ENCODE measurements at regions not wholly inside any gene's neighbourhood (a gene's known extent, or its start where the extent isn't known, plus 50 kb on each side); places are given as distances from the start of the nearest gene placed in this dataset.

DNA sequence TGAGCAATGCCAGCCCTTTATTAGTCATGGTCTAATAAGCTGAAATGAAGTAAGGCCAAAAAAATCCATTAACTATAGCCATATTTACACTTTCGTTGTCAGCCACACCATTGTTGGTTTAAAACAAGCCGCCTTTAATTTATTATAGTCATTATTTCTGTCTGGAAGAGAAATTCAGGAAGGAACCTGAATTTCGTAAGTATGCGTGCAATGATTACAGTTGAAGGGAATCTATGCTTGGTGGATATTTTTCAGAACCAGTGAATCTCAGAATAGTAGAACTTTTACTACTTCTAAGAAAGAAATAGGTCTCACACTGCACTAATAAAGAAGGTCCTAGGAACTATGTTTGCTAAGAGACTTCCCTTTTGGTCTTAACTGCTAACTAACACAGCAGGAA is 59.1 kb downstream of the FAM43A start:
- Histone ChIP-seq H3K23ac (ENCODE audit: low read length) (no peak overlapping the region), H2BK120ac (ENCODE audit: insufficient read depth, low read length, poor library complexity) (no peak overlapping the region), H4K91ac (ENCODE audit: low read depth, low read length) (no peak overlapping the region), H3K79me2 (ENCODE audit: control insufficient read depth, insufficient read depth, low read length, poor library complexity) (no peaks in the 10 kb centered on the region), H3K18ac (ENCODE audit: low read length) (no peak overlapping the region), H2BK12ac (ENCODE audit: low read length) (no peak overlapping the region), H3K14ac (ENCODE audit: low read length) (no peak overlapping the region), H3K4me1 (ENCODE audit: control insufficient read depth in 1 of 2, insufficient read depth in 2 of 2, low read length in 2 of 2) (peaks cover 15% of the 10 kb centered on the region in 2 experiments), H3K36me3 (ENCODE audit: control insufficient read depth in 1 of 2, insufficient read depth in 2 of 2, low read length in 2 of 2) (no peaks in the 10 kb centered on the region), H2AK5ac (ENCODE audit: low read length) (no peak overlapping the region), H2AFZ (ENCODE audit: insufficient read depth, low read length, poor library complexity) (no peak overlapping the region), H3K4ac (ENCODE audit: low read depth, low read length) (no peak overlapping the region), H3K27me3 (ENCODE audit: insufficient read depth, low read length) (no peaks in the 10 kb centered on the region), H3K4me3 (ENCODE audit: low read depth, low read length) (no peak overlapping the region), H2BK5ac (ENCODE audit: low read depth, low read length, poor library complexity) (no peak overlapping the region), H3K9ac (ENCODE audit: low read length) (no peak overlapping the region), H3K79me1 (ENCODE audit: low read length) (peaks cover 3% of the 10 kb centered on the region), H3K4me2 (ENCODE audit: low read length) (no peak overlapping the region), H4K8ac (ENCODE audit: low read depth, low read length) (no peak overlapping the region), H3K9me3 (ENCODE audit: insufficient read depth, low read depth, low read length) (no peaks in the 10 kb centered on the region), H4K12ac (ENCODE audit: low read depth, low read length) (no peak overlapping the region), H3K27ac (ENCODE audit: low read depth, low read length) (no peak overlapping the region)
- DNase-seq: no peak
- no CpG with 5 or more reads among the region's 4 CpGs for WGBS (ENCODE audit: extremely low coverage, insufficient coverage, insufficient read length)

DNA sequence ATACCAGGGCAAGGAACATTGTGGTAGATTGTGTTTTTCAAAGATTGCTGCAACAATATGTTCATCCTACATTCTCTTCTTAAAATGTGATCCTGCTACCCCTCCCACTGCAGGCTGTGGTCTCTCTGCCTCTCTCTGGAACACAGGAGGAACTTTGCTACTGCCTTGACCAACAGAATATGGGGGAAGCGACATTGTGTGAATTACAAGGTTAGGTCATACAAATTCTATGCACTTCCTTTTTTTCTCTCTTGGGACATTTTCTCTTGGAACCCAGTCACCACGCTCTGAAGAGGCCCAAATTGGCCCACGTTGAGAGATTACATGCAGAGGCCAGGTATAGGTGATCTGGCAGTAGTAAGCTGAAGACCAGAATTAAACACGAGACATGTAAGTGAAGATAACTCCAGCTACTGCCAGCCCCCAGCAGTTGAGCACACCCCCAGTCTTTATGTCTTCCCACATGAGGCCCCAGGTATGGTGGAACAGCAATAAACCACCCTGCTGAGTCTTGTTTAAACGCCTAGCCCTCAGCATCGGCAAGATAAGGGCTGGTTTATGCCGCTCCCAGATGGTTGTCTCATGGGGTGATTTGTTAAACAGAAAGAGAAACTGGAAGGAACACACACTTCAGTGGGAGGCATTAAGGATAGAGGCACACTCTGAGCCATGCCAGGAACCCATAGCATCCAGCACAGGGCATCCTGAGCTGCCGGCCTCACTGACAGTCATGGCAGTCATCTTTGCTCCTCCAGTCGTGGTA is 59.9 kb downstream of the FAM43A start:
- Histone ChIP-seq H3K27ac (ENCODE audit: low read depth, low read length) (no peak overlapping the region), H3K79me1 (ENCODE audit: low read length) (peaks cover 3% of the 10 kb centered on the region), H3K4me1 (ENCODE audit: control insufficient read depth in 1 of 2, insufficient read depth in 2 of 2, low read length in 2 of 2) (peaks cover 21% of the 10 kb centered on the region in 2 experiments), H2BK5ac (ENCODE audit: low read depth, low read length, poor library complexity) (no peak overlapping the region), H3K9ac (ENCODE audit: low read length) (no peak overlapping the region), H4K12ac (ENCODE audit: low read depth, low read length) (no peak overlapping the region), H3K4me3 (ENCODE audit: low read depth, low read length) (no peak overlapping the region), H4K91ac (ENCODE audit: low read depth, low read length) (no peak overlapping the region), H3K27me3 (ENCODE audit: insufficient read depth, low read length) (no peaks in the 10 kb centered on the region), H4K8ac (ENCODE audit: low read depth, low read length) (no peak overlapping the region), H3K36me3 (ENCODE audit: control insufficient read depth in 1 of 2, insufficient read depth in 2 of 2, low read length in 2 of 2) (no peaks in the 10 kb centered on the region), H3K9me3 (ENCODE audit: insufficient read depth, low read depth, low read length) (no peaks in the 10 kb centered on the region), H3K79me2 (ENCODE audit: control insufficient read depth, insufficient read depth, low read length, poor library complexity) (no peaks in the 10 kb centered on the region), H3K18ac (ENCODE audit: low read length) (no peak overlapping the region), H2AK5ac (ENCODE audit: low read length) (no peak overlapping the region), H3K4me2 (ENCODE audit: low read length) (no peak overlapping the region), H3K23ac (ENCODE audit: low read length) (no peak overlapping the region), H2BK12ac (ENCODE audit: low read length) (no peak overlapping the region), H2BK120ac (ENCODE audit: insufficient read depth, low read length, poor library complexity) (no peak overlapping the region), H3K14ac (ENCODE audit: low read length) (no peak overlapping the region), H3K4ac (ENCODE audit: low read depth, low read length) (no peak overlapping the region), H2AFZ (ENCODE audit: insufficient read depth, low read length, poor library complexity) (no peak overlapping the region)
- no peak for DNase-seq
- no CpG with 5 or more reads among the region's 9 CpGs for WGBS (ENCODE audit: extremely low coverage, insufficient coverage, insufficient read length)

DNA sequence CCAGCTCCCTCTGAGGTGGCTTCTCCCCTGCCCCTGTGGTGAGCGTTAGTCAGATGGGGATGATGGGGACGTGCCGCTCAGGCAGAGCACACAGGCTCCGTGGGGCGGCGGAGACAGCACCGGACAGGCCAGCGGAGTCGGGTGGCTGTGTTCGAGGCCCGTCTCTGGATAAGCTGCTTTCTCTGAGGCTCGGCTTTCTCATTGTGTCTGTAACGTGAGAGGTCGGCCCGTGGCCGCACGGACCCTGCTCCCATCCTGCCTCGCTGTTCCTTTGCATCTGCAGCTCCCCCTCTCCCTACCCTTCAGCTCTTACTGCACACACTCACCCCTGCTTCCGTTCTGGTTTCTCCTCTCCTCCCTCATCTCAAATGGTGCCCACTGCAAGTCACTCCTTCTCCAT is 62.5 kb downstream of the FAM43A start:
- H2BK120ac ChIP-seq (ENCODE audit: insufficient read depth, low read length, poor library complexity): no peak overlapping the region
- H3K9me3 ChIP-seq (ENCODE audit: insufficient read depth, low read depth, low read length): no peaks in the 10 kb centered on the region
- peaks cover 10 to 12% of the 10 kb centered on the region in 2 experiments for H3K4me1 ChIP-seq (ENCODE audit: control insufficient read depth in 1 of 2, insufficient read depth in 2 of 2, low read length in 2 of 2)
- H3K18ac ChIP-seq (ENCODE audit: low read length): no peak overlapping the region
- H4K91ac ChIP-seq (ENCODE audit: low read depth, low read length): no peak overlapping the region
- no peak overlapping the region for H2BK5ac ChIP-seq (ENCODE audit: low read depth, low read length, poor library complexity)
- H3K36me3 ChIP-seq (ENCODE audit: control insufficient read depth in 1 of 2, insufficient read depth in 2 of 2, low read length in 2 of 2): no peaks in the 10 kb centered on the region
- no peak overlapping the region for H3K14ac ChIP-seq (ENCODE audit: low read length)
- H3K27ac ChIP-seq (ENCODE audit: low read depth, low read length): no peak overlapping the region
- H3K27me3 ChIP-seq (ENCODE audit: insufficient read depth, low read length): no peaks in the 10 kb centered on the region
- no peak overlapping the region for H3K4ac ChIP-seq (ENCODE audit: low read depth, low read length)
- H3K79me1 ChIP-seq (ENCODE audit: low read length): no peaks in the 10 kb centered on the region
- no peak overlapping the region for H3K9ac ChIP-seq (ENCODE audit: low read length)
- no peak for DNase-seq
- H2BK12ac ChIP-seq (ENCODE audit: low read length): no peak overlapping the region
- H4K12ac ChIP-seq (ENCODE audit: low read depth, low read length): no peak overlapping the region
- no CpG with 5 or more reads among the region's 19 CpGs for WGBS (ENCODE audit: extremely low coverage, insufficient coverage, insufficient read length)
- H2AK5ac ChIP-seq (ENCODE audit: low read length): no peak overlapping the region
- H3K4me2 ChIP-seq (ENCODE audit: low read length): no peak overlapping the region
- H3K23ac ChIP-seq (ENCODE audit: low read length): no peak overlapping the region
- H3K4me3 ChIP-seq (ENCODE audit: low read depth, low read length): no peak overlapping the region
- no peak overlapping the region for H4K8ac ChIP-seq (ENCODE audit: low read depth, low read length)
- H3K79me2 ChIP-seq (ENCODE audit: control insufficient read depth, insufficient read depth, low read length, poor library complexity): no peaks in the 10 kb centered on the region
- no peak overlapping the region for H2AFZ ChIP-seq (ENCODE audit: insufficient read depth, low read length, poor library complexity)

DNA sequence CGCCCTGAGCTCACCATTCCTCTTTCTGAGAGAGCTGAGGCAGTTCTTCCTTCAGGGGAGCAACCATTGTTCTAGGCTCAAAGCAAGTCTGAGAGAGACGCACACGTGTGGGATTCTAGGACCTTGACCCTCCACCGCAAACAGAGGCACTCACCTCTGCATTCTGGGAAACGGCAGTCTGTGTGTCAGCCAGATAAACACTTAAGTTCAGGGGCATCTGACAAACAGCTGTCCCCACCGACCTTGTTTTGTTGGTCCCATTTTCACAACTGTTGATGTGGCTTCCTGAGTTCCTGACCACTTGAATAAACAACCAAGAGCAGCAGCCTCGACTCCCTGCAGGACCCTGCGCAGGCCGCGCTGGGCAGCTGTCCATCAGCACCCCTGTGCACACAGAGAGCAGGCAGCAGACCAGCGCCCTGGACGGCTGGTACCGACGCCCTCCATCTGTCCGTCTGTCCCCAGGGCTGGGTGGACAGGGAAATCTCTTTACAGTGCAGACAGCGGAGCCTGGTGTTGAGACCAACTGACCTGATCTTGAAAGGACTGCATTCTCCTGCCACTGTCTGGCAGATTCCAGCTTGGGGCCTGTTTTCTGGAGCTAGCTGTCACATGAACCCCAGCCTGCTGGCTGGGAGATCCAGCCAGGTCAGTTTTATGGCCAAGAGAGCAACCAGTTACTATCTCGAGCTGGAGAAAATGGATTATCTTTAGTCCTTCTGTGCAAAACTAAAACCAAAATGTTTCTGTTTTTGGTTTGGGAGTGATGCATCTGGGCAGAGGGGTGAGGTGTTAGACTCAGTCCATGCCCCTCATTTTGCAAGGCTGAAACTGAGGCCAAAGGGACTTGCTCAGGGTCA is 64.2 kb downstream of the FAM43A start:
- no peak overlapping the region for H3K14ac ChIP-seq (ENCODE audit: low read length)
- H3K27ac ChIP-seq (ENCODE audit: low read depth, low read length): no peak overlapping the region
- no peak overlapping the region for H4K8ac ChIP-seq (ENCODE audit: low read depth, low read length)
- no peak overlapping the region for H2BK5ac ChIP-seq (ENCODE audit: low read depth, low read length, poor library complexity)
- no peak overlapping the region for H3K4me3 ChIP-seq (ENCODE audit: low read depth, low read length)
- H3K9ac ChIP-seq (ENCODE audit: low read length): no peak overlapping the region
- H3K23ac ChIP-seq (ENCODE audit: low read length): no peak overlapping the region
- peak overlapping the region; percentile 16 for H3K4me2 ChIP-seq (ENCODE audit: low read length)
- no peaks in the 10 kb centered on the region for H3K27me3 ChIP-seq (ENCODE audit: insufficient read depth, low read length)
- H3K79me1 ChIP-seq (ENCODE audit: low read length): no peaks in the 10 kb centered on the region
- H2BK120ac ChIP-seq (ENCODE audit: insufficient read depth, low read length, poor library complexity): no peak overlapping the region
- H4K91ac ChIP-seq (ENCODE audit: low read depth, low read length): no peak overlapping the region
- H2BK12ac ChIP-seq (ENCODE audit: low read length): no peak overlapping the region
- H3K36me3 ChIP-seq (ENCODE audit: control insufficient read depth in 1 of 2, insufficient read depth in 2 of 2, low read length in 2 of 2): no peaks in the 10 kb centered on the region
- H3K79me2 ChIP-seq (ENCODE audit: control insufficient read depth, insufficient read depth, low read length, poor library complexity): no peaks in the 10 kb centered on the region
- H2AK5ac ChIP-seq (ENCODE audit: low read length): no peak overlapping the region
- H3K4me1 ChIP-seq (ENCODE audit: control insufficient read depth in 1 of 2, insufficient read depth in 2 of 2, low read length in 2 of 2): peaks cover 10 to 12% of the 10 kb centered on the region in 2 experiments
- DNase-seq: no peak
- H3K18ac ChIP-seq (ENCODE audit: low read length): no peak overlapping the region
- no peaks in the 10 kb centered on the region for H3K9me3 ChIP-seq (ENCODE audit: insufficient read depth, low read depth, low read length)
- no peak overlapping the region for H2AFZ ChIP-seq (ENCODE audit: insufficient read depth, low read length, poor library complexity)
- H4K12ac ChIP-seq (ENCODE audit: low read depth, low read length): no peak overlapping the region
- WGBS (ENCODE audit: extremely low coverage, insufficient coverage, insufficient read length): no CpG with 5 or more reads among the region's 17 CpGs
- no peak overlapping the region for H3K4ac ChIP-seq (ENCODE audit: low read depth, low read length)
